Effector memory CD8-positive, alpha-beta T cell (primary cell): ENCODE measurements at regions not wholly inside any gene's neighbourhood (a gene's known extent, or its start where the extent isn't known, plus 50 kb on each side); places are given as distances from the start of the nearest gene placed in this dataset.

Experiments
- ATAC-seq: fragments of 150-1000 bp; cut with Tn5 transposase; replicated peaks from 2 replicates; pipeline ENCODE4 v1.10.0; 2021; ENCODE audit warnings: mild to moderate bottlenecking, moderate library complexity
- DNase-seq, 3 experiments: peaks; one replicate each; pipeline ENCODE4 v3.0.0; 2021
- H3K27ac Mint-ChIP-seq, 2 donors: one replicate each; pipeline ENCODE4 v1.8.0; 2022; ENCODE audit warnings: mild to moderate bottlenecking in 2 of 2, mixed read lengths in 2 of 2, moderate library complexity in 2 of 2
- H3K27me3 Mint-ChIP-seq, 2 donors: one replicate each; pipeline ENCODE4 v1.8.0; 2022; ENCODE audit warnings: mixed read lengths in 2 of 2
- H3K36me3 Mint-ChIP-seq: one replicate; pipeline ENCODE4 v1.8.0; 2022; ENCODE audit warnings: mild to moderate bottlenecking, moderate library complexity, mixed read lengths; ENCODE audit not compliant: insufficient read depth
- H3K4me1 Mint-ChIP-seq, 2 donors: one replicate each; pipeline ENCODE4 v1.8.0; 2022; ENCODE audit warnings: low read depth in 2 of 2, mixed read lengths in 2 of 2
- H3K4me3 Mint-ChIP-seq, 2 donors: one replicate each; pipeline ENCODE4 v1.8.0; 2022; ENCODE audit warnings: mild to moderate bottlenecking in 2 of 2, mixed read lengths in 2 of 2, moderate library complexity in 2 of 2
- H3K9me3 Mint-ChIP-seq, 2 donors: one replicate each; pipeline ENCODE4 v1.8.0; 2022; ENCODE audit warnings: mixed read lengths in 2 of 2

- ATAC-seq: no peak
- DNase-seq: no peak
- H3K27ac Mint-ChIP-seq: no peak overlapping the region
- H3K27me3 Mint-ChIP-seq: peaks cover 0 to 7% of the 10 kb centered on the region in 2 donors
- H3K4me3 Mint-ChIP-seq: no peak overlapping the region
- H3K36me3 Mint-ChIP-seq: no peaks in the 10 kb centered on the region
- H3K9me3 Mint-ChIP-seq: no peaks in the 10 kb centered on the region
- H3K4me1 Mint-ChIP-seq: peaks cover 0 to 4% of the 10 kb centered on the region in 2 donors
Measured at GRCh38 chr7:18125476-18125875, 97.8 kb upstream of the PRPS1L1 start.

- Mint-ChIP-seq H3K27ac (no peak overlapping the region), H3K36me3 (no peaks in the 10 kb centered on the region), H3K4me1 (peaks cover 0 to 4% of the 10 kb centered on the region in 2 donors), H3K4me3 (no peak overlapping the region), H3K9me3 (no peaks in the 10 kb centered on the region), H3K27me3 (peaks cover 2 to 7% of the 10 kb centered on the region in 2 donors)
- ATAC-seq (no peak), DNase-seq (no peak)
Measured at GRCh38 chr7:18126281-18126680, 98.6 kb upstream of the PRPS1L1 start.

DNA sequence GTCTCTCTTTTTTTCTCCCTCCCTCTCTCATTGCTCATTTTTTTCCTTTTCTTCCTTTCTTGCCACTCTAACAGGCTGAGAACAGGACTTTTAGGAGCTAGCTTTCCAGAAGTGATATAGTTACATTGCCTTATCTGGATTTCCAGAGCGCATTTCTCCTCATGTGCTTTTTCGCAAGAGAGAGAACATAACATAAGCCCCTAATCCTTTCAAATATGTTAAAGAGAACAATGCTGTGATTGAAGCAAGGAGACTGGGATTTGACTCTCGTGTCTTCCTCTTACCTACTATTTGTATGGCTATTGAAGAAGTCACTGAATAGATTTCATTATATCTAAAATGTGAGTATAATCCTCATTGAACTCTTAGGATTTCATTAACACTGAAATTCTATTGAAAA lies 101.2 kb upstream of the PRPS1L1 start:
- ATAC-seq (no peak), DNase-seq (no peak)
- peaks cover 0 to 4% of the 10 kb centered on the region in 2 donors for H3K4me1 Mint-ChIP-seq
- H3K4me3 Mint-ChIP-seq: no peak overlapping the region
- no peaks in the 10 kb centered on the region for H3K9me3 Mint-ChIP-seq
- H3K27me3 Mint-ChIP-seq: peaks cover 5 to 7% of the 10 kb centered on the region in 2 donors
- H3K36me3 Mint-ChIP-seq: no peaks in the 10 kb centered on the region
- H3K27ac Mint-ChIP-seq: no peak overlapping the region

- no peak overlapping the region for H3K27ac Mint-ChIP-seq
- no peak for ATAC-seq
- DNase-seq: no peak
- no peak overlapping the region for H3K4me3 Mint-ChIP-seq
- no peaks in the 10 kb centered on the region for H3K36me3 Mint-ChIP-seq
- H3K27me3 Mint-ChIP-seq: peaks cover 0 to 5% of the 10 kb centered on the region in 2 donors
- H3K4me1 Mint-ChIP-seq: no peaks in the 10 kb centered on the region
- H3K9me3 Mint-ChIP-seq: no peaks in the 10 kb centered on the region
Measured at GRCh38 chr7:18132811-18133210, 105.2 kb upstream of the PRPS1L1 start.

DNA sequence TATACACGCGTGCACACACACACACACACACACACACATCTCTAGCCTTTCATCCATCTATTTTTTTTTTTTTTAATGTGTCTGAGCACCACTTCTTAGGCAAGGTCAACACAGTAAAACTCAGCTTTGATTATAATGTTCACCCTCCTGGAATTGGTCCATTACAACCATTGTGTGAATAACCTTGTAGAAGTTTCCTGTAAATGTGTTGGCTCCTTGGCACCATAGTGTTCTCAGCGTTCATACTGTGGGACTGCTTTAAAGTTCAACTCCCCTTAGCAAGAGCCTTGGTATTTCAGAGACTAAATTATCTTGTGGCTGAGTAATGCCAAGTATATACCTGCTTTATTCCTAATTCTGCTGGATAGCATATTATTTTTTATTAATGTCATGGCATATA lies 106.3 kb upstream of the PRPS1L1 start:
- Mint-ChIP-seq H3K27ac (no peak overlapping the region), H3K9me3 (no peaks in the 10 kb centered on the region), H3K36me3 (no peaks in the 10 kb centered on the region), H3K27me3 (peaks cover 0 to 11% of the 10 kb centered on the region in 2 donors), H3K4me3 (no peak overlapping the region), H3K4me1 (no peaks in the 10 kb centered on the region)
- DNase-seq (no peak), ATAC-seq (no peak)

DNA sequence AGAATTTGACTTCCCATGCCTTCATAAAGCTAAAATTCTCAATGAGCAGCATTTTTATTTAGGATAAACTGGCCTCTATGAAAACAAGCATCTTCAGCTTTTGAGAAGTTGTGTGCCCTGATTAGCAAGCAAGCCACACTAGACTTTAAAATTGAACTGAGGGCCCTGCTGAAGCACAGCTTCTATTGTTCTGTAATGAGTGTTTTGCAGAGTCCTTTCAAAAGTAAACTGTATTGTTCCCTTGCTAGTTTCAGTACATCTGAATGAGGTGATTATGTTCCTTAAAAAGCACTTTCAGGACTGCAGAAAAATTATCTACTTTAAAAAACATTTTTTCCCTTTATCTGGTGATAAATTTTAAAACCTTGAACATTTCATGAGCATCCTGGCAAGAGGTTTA lies 113.3 kb upstream of the PRPS1L1 start:
- no peak for DNase-seq
- ATAC-seq: no peak
- H3K4me3 Mint-ChIP-seq: no peak overlapping the region
- no peaks in the 10 kb centered on the region for H3K4me1 Mint-ChIP-seq
- H3K27ac Mint-ChIP-seq: no peak overlapping the region
- H3K9me3 Mint-ChIP-seq: no peaks in the 10 kb centered on the region
- H3K27me3 Mint-ChIP-seq: peaks cover 5 to 12% of the 10 kb centered on the region in 2 donors
- H3K36me3 Mint-ChIP-seq: no peaks in the 10 kb centered on the region

DNA sequence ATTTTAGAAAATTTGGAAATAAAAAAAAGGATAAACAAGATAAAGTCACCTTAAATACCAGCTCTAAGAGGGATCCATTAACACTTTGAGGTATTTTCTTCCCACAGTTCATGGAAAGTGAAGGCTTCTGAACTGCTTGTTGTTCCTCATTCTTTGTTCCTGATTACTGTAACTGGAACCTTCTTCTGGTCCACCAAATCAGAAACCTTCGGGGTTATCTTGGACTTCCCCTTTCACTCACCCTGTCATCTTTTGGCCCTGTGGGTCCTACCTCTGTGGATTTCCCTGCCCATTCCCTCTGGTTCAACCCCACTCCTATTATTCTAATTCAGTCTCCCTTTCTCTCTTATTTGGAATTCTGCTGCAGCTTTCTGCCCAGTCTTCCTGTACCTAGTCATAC lies 116.5 kb upstream of the PRPS1L1 start:
- H3K4me1 Mint-ChIP-seq: no peaks in the 10 kb centered on the region
- H3K27ac Mint-ChIP-seq: no peak overlapping the region
- DNase-seq (no peak), ATAC-seq (no peak)
- no peak overlapping the region for H3K4me3 Mint-ChIP-seq
- H3K9me3 Mint-ChIP-seq: no peaks in the 10 kb centered on the region
- H3K36me3 Mint-ChIP-seq: no peaks in the 10 kb centered on the region
- peaks cover 5 to 7% of the 10 kb centered on the region in 2 donors for H3K27me3 Mint-ChIP-seq

- Mint-ChIP-seq H3K4me1 (no peaks in the 10 kb centered on the region), H3K27ac (no peak overlapping the region), H3K9me3 (no peaks in the 10 kb centered on the region), H3K27me3 (peaks cover 5 to 7% of the 10 kb centered on the region in 2 donors), H3K36me3 (no peaks in the 10 kb centered on the region), H3K4me3 (no peak overlapping the region)
- ATAC-seq (no peak), DNase-seq (no peak)
Measured at GRCh38 chr7:18145160-18145559, 117.5 kb upstream of the PRPS1L1 start.

DNA sequence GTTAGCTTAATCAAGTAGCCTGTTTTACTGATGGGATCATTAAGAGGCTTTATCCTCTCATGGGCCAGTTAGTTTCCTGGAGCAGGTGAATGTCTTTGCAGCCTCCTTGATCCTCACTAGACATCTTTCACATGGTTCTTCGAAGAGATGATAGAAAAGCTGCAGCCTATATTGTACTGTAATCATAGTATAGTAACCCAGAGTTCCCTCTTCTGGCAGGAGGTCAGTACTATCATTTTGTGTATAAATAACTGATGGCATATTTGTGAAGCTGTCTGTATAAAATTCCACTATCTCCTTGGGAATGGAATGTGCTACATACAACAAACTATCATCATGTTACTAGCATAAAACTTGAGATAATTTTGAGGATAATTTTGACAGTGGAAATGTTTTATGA lies 123.8 kb upstream of the PRPS1L1 start:
- DNase-seq (no peak), ATAC-seq (no peak)
- H3K27ac Mint-ChIP-seq: no peak overlapping the region
- H3K27me3 Mint-ChIP-seq: peaks cover 10 to 19% of the 10 kb centered on the region in 2 donors
- no peak overlapping the region for H3K4me3 Mint-ChIP-seq
- H3K4me1 Mint-ChIP-seq: no peaks in the 10 kb centered on the region
- H3K9me3 Mint-ChIP-seq: no peaks in the 10 kb centered on the region
- H3K36me3 Mint-ChIP-seq: no peaks in the 10 kb centered on the region

DNA sequence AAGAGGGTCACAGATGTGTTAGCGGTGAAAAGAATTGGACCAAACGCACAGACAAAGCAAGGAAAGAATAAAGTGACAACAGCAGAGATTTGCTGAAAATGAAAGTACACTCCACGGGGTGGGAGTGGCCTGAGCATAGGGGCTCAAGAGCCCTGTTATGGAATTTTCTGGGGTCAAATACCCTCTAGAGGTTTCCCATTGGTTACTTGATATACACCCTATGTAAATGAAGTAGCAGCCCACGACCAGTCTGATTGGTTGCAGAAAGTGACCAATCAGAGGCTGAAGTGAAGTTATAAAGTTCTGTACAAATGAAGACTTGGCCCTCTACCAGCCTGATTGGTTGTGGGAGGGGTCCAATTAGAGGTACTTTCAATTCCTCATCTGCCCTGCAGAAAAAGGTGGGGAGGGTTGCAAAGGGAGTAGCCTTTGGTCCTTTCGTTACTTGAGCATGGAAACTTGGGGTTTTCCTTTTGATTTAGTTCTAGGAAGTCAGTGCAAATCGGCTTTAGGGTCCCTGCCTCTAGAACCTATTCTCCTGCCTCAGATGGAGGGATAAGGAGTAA lies 125.6 kb upstream of the PRPS1L1 start:
- no peaks in the 10 kb centered on the region for H3K9me3 Mint-ChIP-seq
- H3K27ac Mint-ChIP-seq: no peak overlapping the region
- peaks cover 17 to 29% of the 10 kb centered on the region in 2 donors for H3K27me3 Mint-ChIP-seq
- no peaks in the 10 kb centered on the region for H3K36me3 Mint-ChIP-seq
- no peaks in the 10 kb centered on the region for H3K4me1 Mint-ChIP-seq
- ATAC-seq: no peak
- H3K4me3 Mint-ChIP-seq: no peak overlapping the region
- no peak for DNase-seq

GRCh38 chr7:18154726-18155125 lies 127.1 kb upstream of the PRPS1L1 start:
- Mint-ChIP-seq H3K4me3 (no peak overlapping the region), H3K9me3 (no peaks in the 10 kb centered on the region), H3K27me3 (peaks cover 24 to 29% of the 10 kb centered on the region in 2 donors), H3K27ac (no peak overlapping the region), H3K36me3 (no peaks in the 10 kb centered on the region), H3K4me1 (no peaks in the 10 kb centered on the region)
- DNase-seq (no peak), ATAC-seq (no peak)

DNA sequence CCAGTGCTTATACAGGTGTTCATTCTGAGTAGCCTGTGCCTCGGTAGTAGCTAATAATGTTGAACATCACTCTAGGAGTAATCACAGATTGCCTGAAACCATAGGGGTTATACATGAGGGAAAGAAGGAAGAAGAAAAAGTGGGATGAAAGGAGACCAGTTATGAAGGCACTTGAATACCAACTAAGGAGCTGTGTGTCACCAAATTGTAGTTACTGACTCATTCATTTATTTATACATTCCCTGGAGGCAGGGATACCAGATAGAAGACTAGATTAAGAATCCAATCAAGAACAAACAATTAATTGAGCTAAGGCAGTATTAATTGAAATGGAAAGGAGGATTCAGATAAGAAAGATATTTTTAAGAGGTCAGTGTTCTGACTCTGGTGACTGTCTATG lies 129.6 kb upstream of the PRPS1L1 start:
- no peaks in the 10 kb centered on the region for H3K9me3 Mint-ChIP-seq
- no peaks in the 10 kb centered on the region for H3K4me1 Mint-ChIP-seq
- H3K27me3 Mint-ChIP-seq: peaks cover 25 to 28% of the 10 kb centered on the region in 2 donors
- ATAC-seq (no peak), DNase-seq (no peak)
- H3K36me3 Mint-ChIP-seq: no peaks in the 10 kb centered on the region
- no peak overlapping the region for H3K27ac Mint-ChIP-seq
- no peak overlapping the region for H3K4me3 Mint-ChIP-seq

GRCh38 chr7:18162657-18163056 lies 135.0 kb upstream of the PRPS1L1 start:
- no peak for ATAC-seq
- Mint-ChIP-seq H3K36me3 (no peaks in the 10 kb centered on the region), H3K27ac (no peak overlapping the region), H3K4me3 (no peak overlapping the region), H3K4me1 (no peaks in the 10 kb centered on the region), H3K27me3 (peaks cover 0 to 10% of the 10 kb centered on the region in 2 donors), H3K9me3 (no peaks in the 10 kb centered on the region)
- DNase-seq: no peak

DNA sequence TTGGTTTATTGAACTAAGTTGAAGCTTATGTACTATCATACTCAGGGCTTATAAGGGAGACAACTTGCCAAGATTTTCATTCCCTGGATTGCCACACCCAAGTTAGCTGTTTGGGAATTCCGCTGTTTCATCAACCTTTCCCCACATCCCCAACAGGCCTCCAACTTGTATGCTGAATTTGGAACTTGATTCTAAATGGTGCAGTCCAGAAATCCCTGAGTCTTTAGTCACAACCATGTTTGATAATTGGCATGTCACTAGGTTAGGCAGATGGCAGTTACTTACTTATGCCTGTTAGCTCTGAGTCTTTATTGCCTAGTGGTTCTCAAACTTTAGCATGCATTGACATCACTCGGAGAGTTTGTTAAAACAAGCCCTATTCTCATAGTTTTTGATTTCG lies 135.4 kb upstream of the PRPS1L1 start:
- Mint-ChIP-seq H3K9me3 (no peaks in the 10 kb centered on the region), H3K36me3 (no peaks in the 10 kb centered on the region), H3K27ac (no peak overlapping the region), H3K4me3 (no peak overlapping the region), H3K4me1 (no peaks in the 10 kb centered on the region), H3K27me3 (peaks cover 0 to 8% of the 10 kb centered on the region in 2 donors)
- DNase-seq (no peak), ATAC-seq (no peak)

DNA sequence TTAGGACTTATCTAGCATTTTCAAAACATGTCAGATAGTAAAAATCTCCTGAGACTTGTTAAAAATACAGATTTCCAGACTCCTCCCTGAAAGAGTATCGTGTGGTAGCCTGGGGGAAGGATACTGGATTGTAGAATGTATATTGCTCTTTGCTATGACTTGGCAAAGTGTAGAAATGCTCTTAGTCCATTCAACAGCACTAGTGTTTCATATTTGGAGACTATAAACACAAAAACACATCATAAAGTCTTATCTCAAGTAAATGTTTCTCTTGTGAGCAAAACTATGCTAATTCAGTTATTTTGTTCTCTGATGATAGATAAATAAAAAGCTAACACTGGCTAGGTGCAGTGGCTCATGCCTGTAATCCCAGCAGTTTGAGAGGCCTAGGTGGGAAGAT lies 137.5 kb upstream of the PRPS1L1 start:
- no peak for ATAC-seq

More for the DNA sequence above, 137.5 kb upstream of the PRPS1L1 start:
- DNase-seq: no peak
- no peaks in the 10 kb centered on the region for H3K36me3 Mint-ChIP-seq
- no peak overlapping the region for H3K27ac Mint-ChIP-seq
- H3K9me3 Mint-ChIP-seq: no peaks in the 10 kb centered on the region
- H3K27me3 Mint-ChIP-seq: no peaks in the 10 kb centered on the region
- no peak overlapping the region for H3K4me3 Mint-ChIP-seq
- no peaks in the 10 kb centered on the region for H3K4me1 Mint-ChIP-seq
